ENCODE measurements at regions not wholly inside any gene's neighbourhood (a gene's known extent, or its start where the extent isn't known, plus 50 kb on each side); places are given as distances from the start of the nearest gene placed in this dataset.
A peak's percentile ranks its signal among the peaks of the same experiment; 100 is the strongest.

- Histone ChIP-seq H3K9me3 (ENCODE audit: control insufficient read depth, insufficient read depth, low read length) (no peaks in the 10 kb centered on the region), H3K9ac (ENCODE audit: low read depth, low read length) (no peak overlapping the region), H3K27me3 (ENCODE audit: control insufficient read depth, insufficient read depth, low read length) (no peaks in the 10 kb centered on the region), H3K4me3 (ENCODE audit: low read depth, low read length) (no peak overlapping the region), H3K4me1 (ENCODE audit: control insufficient read depth, insufficient read depth, low read length) (no peaks in the 10 kb centered on the region), H3K27ac (ENCODE audit: low read depth, low read length) (no peak overlapping the region), H3K36me3 (ENCODE audit: control insufficient read depth, insufficient read depth, low read length) (no peaks in the 10 kb centered on the region)
Measured at GRCh38 chr18:77872166-77872565, 622.5 kb downstream of the GALR1 start.

GRCh38 chr18:77876319-77876865, 626.7 kb downstream of the GALR1 start:
- Histone ChIP-seq H3K9me3 (ENCODE audit: control insufficient read depth, insufficient read depth, low read length) (no peaks in the 10 kb centered on the region), H3K4me1 (ENCODE audit: control insufficient read depth, insufficient read depth, low read length) (no peaks in the 10 kb centered on the region), H3K9ac (ENCODE audit: low read depth, low read length) (no peak overlapping the region), H3K27ac (ENCODE audit: low read depth, low read length) (no peak overlapping the region), H3K27me3 (ENCODE audit: control insufficient read depth, insufficient read depth, low read length) (no peaks in the 10 kb centered on the region), H3K4me3 (ENCODE audit: low read depth, low read length) (no peak overlapping the region), H3K36me3 (ENCODE audit: control insufficient read depth, insufficient read depth, low read length) (no peaks in the 10 kb centered on the region)

- Histone ChIP-seq H3K27ac (ENCODE audit: low read depth, low read length) (no peak overlapping the region), H3K9ac (ENCODE audit: low read depth, low read length) (no peak overlapping the region), H3K27me3 (ENCODE audit: control insufficient read depth, insufficient read depth, low read length) (no peaks in the 10 kb centered on the region)
Measured at GRCh38 chr18:77879829-77880228, 630.2 kb downstream of the GALR1 start.

GRCh38 chr18:77884454-77884853, 634.8 kb downstream of the GALR1 start:
- no peaks in the 10 kb centered on the region for H3K27me3 ChIP-seq (ENCODE audit: control insufficient read depth, insufficient read depth, low read length)
- no peaks in the 10 kb centered on the region for H3K36me3 ChIP-seq (ENCODE audit: control insufficient read depth, insufficient read depth, low read length)
- no peak overlapping the region for H3K4me3 ChIP-seq (ENCODE audit: low read depth, low read length)
- H3K4me1 ChIP-seq (ENCODE audit: control insufficient read depth, insufficient read depth, low read length): no peaks in the 10 kb centered on the region
- no peaks in the 10 kb centered on the region for H3K9me3 ChIP-seq (ENCODE audit: control insufficient read depth, insufficient read depth, low read length)
- H3K9ac ChIP-seq (ENCODE audit: low read depth, low read length): no peak overlapping the region
- H3K27ac ChIP-seq (ENCODE audit: low read depth, low read length): no peak overlapping the region

More at GRCh38 chr18:77879829-77880228, 630.2 kb downstream of the GALR1 start:
- no peaks in the 10 kb centered on the region for H3K9me3 ChIP-seq (ENCODE audit: control insufficient read depth, insufficient read depth, low read length)
- H3K4me1 ChIP-seq (ENCODE audit: control insufficient read depth, insufficient read depth, low read length): no peaks in the 10 kb centered on the region
- no peak overlapping the region for H3K4me3 ChIP-seq (ENCODE audit: low read depth, low read length)
- no peaks in the 10 kb centered on the region for H3K36me3 ChIP-seq (ENCODE audit: control insufficient read depth, insufficient read depth, low read length)

- peaks cover 45% of the 10 kb centered on the region for H3K4me1 ChIP-seq (ENCODE audit: control insufficient read depth, insufficient read depth, low read length)
- no peak overlapping the region for H3K27ac ChIP-seq (ENCODE audit: low read depth, low read length)
- peaks cover 5% of the 10 kb centered on the region; the same call in 1 of the 2 replicates for H3K9me3 ChIP-seq (ENCODE audit: control insufficient read depth, insufficient read depth, low read length)
- H3K36me3 ChIP-seq (ENCODE audit: control insufficient read depth, insufficient read depth, low read length): no peaks in the 10 kb centered on the region
- H3K4me3 ChIP-seq (ENCODE audit: low read depth, low read length): no peak overlapping the region
- H3K9ac ChIP-seq (ENCODE audit: low read depth, low read length): no peak overlapping the region
- no peaks in the 10 kb centered on the region for H3K27me3 ChIP-seq (ENCODE audit: control insufficient read depth, insufficient read depth, low read length)
Measured at GRCh38 chr18:77894060-77894459, 644.4 kb downstream of the GALR1 start.

GRCh38 chr18:77895250-77895649, 645.6 kb downstream of the GALR1 start:
- Histone ChIP-seq H3K36me3 (ENCODE audit: control insufficient read depth, insufficient read depth, low read length) (no peaks in the 10 kb centered on the region), H3K27ac (ENCODE audit: low read depth, low read length) (no peak overlapping the region), H3K9ac (ENCODE audit: low read depth, low read length) (no peak overlapping the region), H3K9me3 (ENCODE audit: control insufficient read depth, insufficient read depth, low read length) (peaks cover 5% of the 10 kb centered on the region; the same call in 1 of the 2 replicates), H3K27me3 (ENCODE audit: control insufficient read depth, insufficient read depth, low read length) (no peaks in the 10 kb centered on the region), H3K4me1 (ENCODE audit: control insufficient read depth, insufficient read depth, low read length) (peaks cover 49% of the 10 kb centered on the region), H3K4me3 (ENCODE audit: low read depth, low read length) (no peak overlapping the region)

- H3K4me3 ChIP-seq (ENCODE audit: low read depth, low read length): no peak overlapping the region
- H3K27me3 ChIP-seq (ENCODE audit: control insufficient read depth, insufficient read depth, low read length): no peaks in the 10 kb centered on the region
- no peaks in the 10 kb centered on the region for H3K36me3 ChIP-seq (ENCODE audit: control insufficient read depth, insufficient read depth, low read length)
- H3K9ac ChIP-seq (ENCODE audit: low read depth, low read length): no peak overlapping the region
- H3K4me1 ChIP-seq (ENCODE audit: control insufficient read depth, insufficient read depth, low read length): peaks cover 44% of the 10 kb centered on the region
- H3K27ac ChIP-seq (ENCODE audit: low read depth, low read length): no peak overlapping the region
- H3K9me3 ChIP-seq (ENCODE audit: control insufficient read depth, insufficient read depth, low read length): no peaks in the 10 kb centered on the region
Measured at GRCh38 chr18:77896586-77897252, 647.1 kb downstream of the GALR1 start.

GRCh38 chr18:77897606-77898005, 648.0 kb downstream of the GALR1 start:
- no peaks in the 10 kb centered on the region for H3K36me3 ChIP-seq (ENCODE audit: control insufficient read depth, insufficient read depth, low read length)
- no peaks in the 10 kb centered on the region for H3K27me3 ChIP-seq (ENCODE audit: control insufficient read depth, insufficient read depth, low read length)
- peak overlapping the region; percentile 42 for H3K27ac ChIP-seq (ENCODE audit: low read depth, low read length)
- no peaks in the 10 kb centered on the region for H3K9me3 ChIP-seq (ENCODE audit: control insufficient read depth, insufficient read depth, low read length)
- H3K9ac ChIP-seq (ENCODE audit: low read depth, low read length): no peak overlapping the region
- peaks cover 35% of the 10 kb centered on the region for H3K4me1 ChIP-seq (ENCODE audit: control insufficient read depth, insufficient read depth, low read length)
- H3K4me3 ChIP-seq (ENCODE audit: low read depth, low read length): no peak overlapping the region

- Histone ChIP-seq H3K27me3 (ENCODE audit: control insufficient read depth, insufficient read depth, low read length) (no peaks in the 10 kb centered on the region), H3K4me1 (ENCODE audit: control insufficient read depth, insufficient read depth, low read length) (peaks cover 19% of the 10 kb centered on the region), H3K27ac (ENCODE audit: low read depth, low read length) (no peak overlapping the region), H3K9me3 (ENCODE audit: control insufficient read depth, insufficient read depth, low read length) (no peaks in the 10 kb centered on the region), H3K36me3 (ENCODE audit: control insufficient read depth, insufficient read depth, low read length) (no peaks in the 10 kb centered on the region), H3K9ac (ENCODE audit: low read depth, low read length) (peak overlapping the region; percentile 45; the same call in 1 of the 2 replicates), H3K4me3 (ENCODE audit: low read depth, low read length) (peak overlapping the region; percentile 69)
Measured at GRCh38 chr18:77899972-77900754, 650.5 kb downstream of the GALR1 start.

- Histone ChIP-seq H3K9me3 (ENCODE audit: control insufficient read depth, insufficient read depth, low read length) (no peaks in the 10 kb centered on the region), H3K36me3 (ENCODE audit: control insufficient read depth, insufficient read depth, low read length) (no peaks in the 10 kb centered on the region), H3K4me1 (ENCODE audit: control insufficient read depth, insufficient read depth, low read length) (peaks cover 7% of the 10 kb centered on the region), H3K9ac (ENCODE audit: low read depth, low read length) (no peak overlapping the region), H3K27me3 (ENCODE audit: control insufficient read depth, insufficient read depth, low read length) (no peaks in the 10 kb centered on the region), H3K4me3 (ENCODE audit: low read depth, low read length) (no peak overlapping the region), H3K27ac (ENCODE audit: low read depth, low read length) (no peak overlapping the region)
Measured at GRCh38 chr18:77905011-77905410, 655.4 kb downstream of the GALR1 start.

GRCh38 chr18:77905449-77906055, 655.9 kb downstream of the GALR1 start:
- Histone ChIP-seq H3K9me3 (ENCODE audit: control insufficient read depth, insufficient read depth, low read length) (no peaks in the 10 kb centered on the region), H3K27me3 (ENCODE audit: control insufficient read depth, insufficient read depth, low read length) (no peaks in the 10 kb centered on the region), H3K4me3 (ENCODE audit: low read depth, low read length) (no peak overlapping the region), H3K27ac (ENCODE audit: low read depth, low read length) (no peak overlapping the region), H3K4me1 (ENCODE audit: control insufficient read depth, insufficient read depth, low read length) (peaks cover 7% of the 10 kb centered on the region), H3K9ac (ENCODE audit: low read depth, low read length) (no peak overlapping the region), H3K36me3 (ENCODE audit: control insufficient read depth, insufficient read depth, low read length) (no peaks in the 10 kb centered on the region)

All from HUES48 (cell line).